Small intestine (tissue), 7 donors: ENCODE measurements at regions not wholly inside any gene's neighbourhood (a gene's known extent, or its start where the extent isn't known, plus 50 kb on each side); places are given as distances from the start of the nearest gene placed in this dataset.

ENCODE experiments used
- DNase-seq, 2 donors: peaks; one replicate each; pipeline versions ENCODE4 v3.0.0 to v3.0.0-alpha.2; 2013
- FAIRE-seq: peaks from 2 replicates; lab custom pipeline; 2012; peaks lifted over from hg19 to GRCh38; lab: Jason Lieb, UNC
- H3K27ac ChIP-seq, 3 donors: one replicate each; pipeline ENCODE4 v1.5.1; 2013; ENCODE audit warnings: low read length in 2 of 3, mild to moderate bottlenecking in 2 of 3, control low read depth in 1 of 3, inconsistent platforms in 1 of 3, low read depth in 1 of 3, moderate library complexity in 1 of 3
- H3K27me3 ChIP-seq, 3 donors: one replicate each; pipeline ENCODE4 v1.6.1; 2013; ENCODE audit warnings: low read length in 3 of 3, inconsistent platforms in 1 of 3; ENCODE audit not compliant: control insufficient read depth in 3 of 3, insufficient read depth in 3 of 3
- H3K36me3 ChIP-seq, 3 donors: one replicate each; pipeline ENCODE4 v1.6.1; 2013; ENCODE audit warnings: low read length in 3 of 3, inconsistent platforms in 1 of 3, low read depth in 1 of 3, mild to moderate bottlenecking in 1 of 3, moderate library complexity in 1 of 3; ENCODE audit not compliant: control insufficient read depth in 3 of 3, insufficient read depth in 2 of 3
- H3K4me1 ChIP-seq, 3 donors: one replicate each; pipeline ENCODE4 v1.6.1; 2013; ENCODE audit warnings: low read length in 2 of 3, inconsistent platforms in 1 of 3, low read depth in 1 of 3, mild to moderate bottlenecking in 1 of 3, moderate library complexity in 1 of 3; ENCODE audit not compliant: control insufficient read depth in 3 of 3, insufficient read depth in 2 of 3
- H3K4me3 ChIP-seq, 3 donors: one replicate each; pipeline ENCODE4 v1.5.1; 2013; ENCODE audit warnings: low read length in 3 of 3, control low read depth in 1 of 3, inconsistent platforms in 1 of 3, low read depth in 1 of 3, mild to moderate bottlenecking in 1 of 3, moderate library complexity in 1 of 3
- H3K9me3 ChIP-seq, 2 donors: one replicate each; pipeline ENCODE4 v1.6.1; 2013; ENCODE audit warnings: low read depth in 1 of 2, low read length in 1 of 2; ENCODE audit not compliant: control insufficient read depth in 2 of 2, insufficient read depth in 1 of 2
- WGBS, 3 donors: extraction: QIAGEN DNeasy Blood & Tissue Kit; methylation state at CpG; one replicate each; pipeline ENCODE4 v1.1.7; 2013; 5-methylcytosine and 5-hydroxymethylcytosine counted together
- donor health status: healthy with polysubstance abuse.
- donor health status: control.
- donor health status: control.
- donor health status: Bipolar disorder and iron deficiency.
- donor health status: healthy.

- no peak for FAIRE-seq
- Histone ChIP-seq H3K27me3 (no peaks in the 10 kb centered on the region), H3K9me3 (no peaks in the 10 kb centered on the region), H3K4me3 (no peak overlapping the region), H3K36me3 (no peaks in the 10 kb centered on the region), H3K4me1 (no peaks in the 10 kb centered on the region), H3K27ac (no peak overlapping the region)
- no peak for DNase-seq
- WGBS, 3 donors = 70 to 86% (median 79%) methylated on average over 1 of the region's 1 CpG
Observed at GRCh38 chr10:69741252-69741651, 60.5 kb upstream of the COL13A1 start.

- H3K9me3 ChIP-seq = no peaks in the 10 kb centered on the region
- no peaks in the 10 kb centered on the region for H3K36me3 ChIP-seq
- no peak for DNase-seq
- WGBS, 3 donors = 75 to 80% (median 76%) methylated on average over 5 of the region's 5 CpGs
- H3K4me3 ChIP-seq = no peak overlapping the region
- H3K4me1 ChIP-seq = no peaks in the 10 kb centered on the region
- H3K27me3 ChIP-seq = no peaks in the 10 kb centered on the region
- no peak for FAIRE-seq
- H3K27ac ChIP-seq = no peak overlapping the region
Observed at GRCh38 chr10:69741671-69742355, 59.9 kb upstream of the COL13A1 start.

GRCh38 chr10:69742356-69742695 is 59.4 kb upstream of the COL13A1 start:
- Histone ChIP-seq H3K4me1 (no peaks in the 10 kb centered on the region), H3K27me3 (peaks cover 0 to 3% (median 0%) of the 10 kb centered on the region in 3 donors), H3K27ac (no peak overlapping the region), H3K36me3 (no peaks in the 10 kb centered on the region), H3K9me3 (no peaks in the 10 kb centered on the region), H3K4me3 (no peak overlapping the region)
- no peak for FAIRE-seq
- 91 to 100% (median 95%) methylated on average over 1 of the region's 1 CpG for WGBS, 3 donors
- no peak for DNase-seq

- Histone ChIP-seq H3K27ac (no peak overlapping the region), H3K36me3 (no peaks in the 10 kb centered on the region), H3K9me3 (no peaks in the 10 kb centered on the region), H3K4me1 (no peaks in the 10 kb centered on the region), H3K4me3 (no peak overlapping the region), H3K27me3 (peaks cover 0 to 5% (median 0%) of the 10 kb centered on the region in 3 donors)
- FAIRE-seq (no peak), DNase-seq (peak; percentile 17 to 45)
- 50 to 61% (median 54%) methylated on average over 6 of the region's 6 CpGs for WGBS, 3 donors
Observed at GRCh38 chr10:69742928-69743602, 58.6 kb upstream of the COL13A1 start.

GRCh38 chr10:69744971-69745370 is 56.7 kb upstream of the COL13A1 start:
- WGBS, 3 donors = 37 to 72% (median 56%) methylated on average over 4 of the region's 4 CpGs
- no peaks in the 10 kb centered on the region for H3K36me3 ChIP-seq
- H3K4me3 ChIP-seq = no peak overlapping the region
- H3K4me1 ChIP-seq = no peaks in the 10 kb centered on the region
- no peak for FAIRE-seq
- peaks cover 0 to 5% (median 0%) of the 10 kb centered on the region in 3 donors for H3K27me3 ChIP-seq
- H3K9me3 ChIP-seq = no peaks in the 10 kb centered on the region
- no peak for DNase-seq
- no peak overlapping the region for H3K27ac ChIP-seq

- H3K9me3 ChIP-seq = no peaks in the 10 kb centered on the region
- no peak overlapping the region for H3K27ac ChIP-seq
- peaks cover 0 to 5% (median 0%) of the 10 kb centered on the region in 3 donors for H3K27me3 ChIP-seq
- no peaks in the 10 kb centered on the region for H3K36me3 ChIP-seq
- WGBS, 3 donors = 51 to 78% (median 68%) methylated on average over 2 of the region's 2 CpGs
- DNase-seq = no peak
- FAIRE-seq = no peak
- no peak overlapping the region for H3K4me3 ChIP-seq
- no peaks in the 10 kb centered on the region for H3K4me1 ChIP-seq
Observed at GRCh38 chr10:69745698-69746097, 56.0 kb upstream of the COL13A1 start.

- Histone ChIP-seq H3K27me3 (peaks cover 0 to 9% (median 0%) of the 10 kb centered on the region in 3 donors), H3K4me1 (no peaks in the 10 kb centered on the region), H3K9me3 (no peaks in the 10 kb centered on the region), H3K4me3 (no peak overlapping the region), H3K36me3 (no peaks in the 10 kb centered on the region), H3K27ac (no peak overlapping the region)
- WGBS, 3 donors = 81 to 85% (median 82%) methylated on average over 5 of the region's 5 CpGs
- no peak for DNase-seq
- FAIRE-seq = no peak
Observed at GRCh38 chr10:69747179-69747578, 54.5 kb upstream of the COL13A1 start.

- FAIRE-seq = no peak
- Histone ChIP-seq H3K9me3 (no peaks in the 10 kb centered on the region), H3K4me1 (no peaks in the 10 kb centered on the region), H3K4me3 (no peak overlapping the region), H3K36me3 (no peaks in the 10 kb centered on the region), H3K27ac (no peak overlapping the region), H3K27me3 (peaks cover 0 to 9% (median 0%) of the 10 kb centered on the region in 3 donors)
- no peak for DNase-seq
- 0 to 57% (median 18%) methylated on average over 1 of the region's 1 CpG for WGBS, 3 donors
Observed at GRCh38 chr10:69748621-69749020, 53.1 kb upstream of the COL13A1 start.
